NCI-H774 (cell line): ENCODE measurements at regions not wholly inside any gene's neighbourhood (a gene's known extent, or its start where the extent isn't known, plus 50 kb on each side); places are given as distances from the start of the nearest gene placed in this dataset.

Experiments
- DNase-seq: peaks from one replicate; lab custom pipeline; 2025; lab: John Stamatoyannopoulos, UW

DNA sequence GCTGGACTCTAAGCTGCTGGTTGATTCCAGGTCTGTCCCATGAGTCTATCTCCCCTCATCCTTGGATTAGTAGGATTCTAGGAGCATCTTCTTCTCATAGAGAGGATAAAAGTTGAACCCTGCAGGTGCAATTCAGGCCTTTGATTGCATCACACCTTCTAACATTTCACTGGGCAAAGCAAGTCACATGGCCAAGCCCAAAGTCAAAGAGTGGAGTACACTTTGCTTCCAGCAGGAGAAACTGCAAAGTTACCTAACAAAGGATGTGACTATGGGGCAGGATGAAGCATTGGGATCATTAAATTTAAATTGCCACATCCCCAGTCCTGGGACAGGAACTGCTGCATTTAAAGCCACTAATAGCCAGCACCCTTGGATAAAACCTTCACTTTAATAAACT, 51.0 kb upstream of the EGFLAM start:
- DNase-seq = no peak

DNA sequence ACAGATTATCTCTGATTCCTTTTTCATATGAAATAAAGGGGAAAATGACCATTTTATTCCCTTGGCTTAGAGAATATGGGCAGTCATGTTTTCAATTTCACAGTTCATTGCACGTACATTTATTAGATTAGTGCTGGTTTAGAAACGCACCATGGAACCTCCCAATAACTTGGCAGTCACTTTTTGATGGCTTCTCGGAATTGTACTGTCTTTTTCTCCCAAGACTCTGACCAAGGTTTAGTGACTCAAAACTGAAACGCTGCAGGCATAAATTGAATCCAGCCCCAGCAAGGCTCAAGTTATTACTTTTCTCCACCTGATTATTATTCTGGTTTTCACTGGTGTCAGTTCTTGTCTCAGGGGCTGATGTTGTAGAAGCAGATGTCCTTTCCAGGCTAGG, 55.6 kb upstream of the EGFLAM start:
- DNase-seq = no peak

GRCh38 chr5:38200872-38201557, 57.3 kb upstream of the EGFLAM start:
- DNase-seq = no peak

DNA sequence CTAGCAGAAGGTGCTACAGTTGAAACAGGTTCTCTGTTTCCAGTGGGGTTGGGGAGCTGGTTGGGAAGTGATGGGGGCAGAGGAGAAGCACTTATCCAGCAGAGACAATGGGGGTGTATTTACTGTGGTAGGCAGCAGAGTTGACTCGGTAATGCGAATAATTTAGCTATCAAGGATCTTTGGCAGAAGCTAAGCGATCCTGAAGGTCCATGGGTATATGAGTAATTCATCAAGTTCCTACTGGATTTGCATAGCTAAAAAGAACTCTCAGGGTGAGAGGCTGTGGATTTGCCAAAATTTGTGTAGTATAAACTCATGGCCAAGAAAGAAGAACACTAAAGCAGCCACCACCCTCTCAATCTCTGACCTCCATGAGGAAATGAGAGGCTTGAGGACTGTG, 61.2 kb upstream of the EGFLAM start:
- DNase-seq = no peak

- peak; percentile 62 for DNase-seq
Measured at GRCh38 chr5:38193015-38193581, 65.3 kb upstream of the EGFLAM start.

DNA sequence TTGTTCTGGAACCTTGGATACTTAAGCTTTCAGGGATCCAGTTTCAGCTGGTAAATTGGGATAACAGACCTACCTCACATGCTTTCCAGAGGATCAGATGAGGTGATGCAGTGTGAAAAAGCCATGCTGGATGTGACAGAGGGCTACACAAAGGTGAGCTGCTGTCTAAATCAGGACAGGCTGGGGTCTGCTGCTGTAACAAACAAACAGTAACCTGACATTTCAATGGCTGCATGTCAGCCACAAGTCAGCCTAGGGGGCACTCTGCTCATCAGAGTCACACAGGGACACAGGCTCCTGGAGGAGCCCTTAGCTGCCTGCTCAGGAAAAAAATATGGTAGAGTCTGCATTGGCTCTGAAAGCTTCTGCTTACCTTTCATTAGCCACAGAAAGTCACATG, 66.7 kb upstream of the EGFLAM start:
- no peak for DNase-seq

DNA sequence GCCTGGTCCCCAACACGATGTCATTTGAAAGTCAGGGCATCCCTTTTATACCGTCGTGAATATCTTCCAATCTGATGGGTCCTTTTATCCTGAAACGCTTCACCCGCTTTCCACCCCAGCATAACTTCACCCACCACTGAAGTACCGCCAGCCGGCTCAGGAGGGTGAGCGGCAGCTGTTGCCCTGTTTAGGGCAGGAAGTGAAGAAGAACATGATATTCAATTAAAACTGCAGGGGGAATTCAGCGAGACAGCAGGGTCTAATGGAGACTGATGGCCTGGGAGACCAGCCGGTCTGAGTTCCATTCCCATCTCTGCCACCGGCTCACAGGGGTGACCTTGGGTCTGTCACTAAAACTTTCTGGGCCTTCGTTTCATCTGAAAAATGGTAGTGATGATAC, 68.2 kb upstream of the EGFLAM start:
- no peak for DNase-seq

DNA sequence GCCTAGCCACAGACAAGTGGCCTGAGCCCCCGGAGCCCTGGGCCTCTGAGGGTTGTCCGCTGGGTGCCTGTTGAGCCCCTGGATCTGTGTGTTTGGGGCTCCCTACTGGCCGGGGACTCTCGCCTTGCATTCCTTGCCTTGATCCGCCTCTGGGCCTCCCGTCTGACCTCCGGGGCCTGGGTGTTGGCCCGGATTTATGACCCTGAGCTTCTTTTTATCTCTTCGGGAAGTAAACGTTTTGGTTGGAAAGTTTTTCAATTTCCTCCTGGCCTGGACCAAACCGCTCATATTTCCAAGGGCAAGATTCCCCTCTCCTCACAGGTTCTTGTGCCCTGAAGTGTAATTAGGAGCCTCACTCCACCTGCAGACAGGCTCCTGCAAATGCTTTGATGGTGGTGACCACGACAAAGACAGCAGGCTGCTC, 69.3 kb upstream of the EGFLAM start:
- no peak for DNase-seq

GRCh38 chr5:38188591-38188990, 69.8 kb upstream of the EGFLAM start:
- no peak for DNase-seq

- no peak for DNase-seq
Measured at GRCh38 chr5:38187532-38187931, 70.8 kb upstream of the EGFLAM start.

GRCh38 chr5:38184627-38185026, 73.7 kb upstream of the EGFLAM start:
- DNase-seq = no peak

- no peak for DNase-seq
Measured at GRCh38 chr5:38182991-38183390, 75.4 kb upstream of the EGFLAM start.

GRCh38 chr5:38168029-38168428, 90.3 kb upstream of the EGFLAM start:
- no peak for DNase-seq

GRCh38 chr5:38167562-38167996, 90.8 kb upstream of the EGFLAM start:
- DNase-seq = no peak

- no peak for DNase-seq
Measured at GRCh38 chr5:38166832-38167231, 91.5 kb upstream of the EGFLAM start.

GRCh38 chr5:38165435-38165834, 92.9 kb upstream of the EGFLAM start:
- no peak for DNase-seq

- DNase-seq = no peak
Measured at GRCh38 chr5:38164776-38165399, 93.5 kb upstream of the EGFLAM start.

DNA sequence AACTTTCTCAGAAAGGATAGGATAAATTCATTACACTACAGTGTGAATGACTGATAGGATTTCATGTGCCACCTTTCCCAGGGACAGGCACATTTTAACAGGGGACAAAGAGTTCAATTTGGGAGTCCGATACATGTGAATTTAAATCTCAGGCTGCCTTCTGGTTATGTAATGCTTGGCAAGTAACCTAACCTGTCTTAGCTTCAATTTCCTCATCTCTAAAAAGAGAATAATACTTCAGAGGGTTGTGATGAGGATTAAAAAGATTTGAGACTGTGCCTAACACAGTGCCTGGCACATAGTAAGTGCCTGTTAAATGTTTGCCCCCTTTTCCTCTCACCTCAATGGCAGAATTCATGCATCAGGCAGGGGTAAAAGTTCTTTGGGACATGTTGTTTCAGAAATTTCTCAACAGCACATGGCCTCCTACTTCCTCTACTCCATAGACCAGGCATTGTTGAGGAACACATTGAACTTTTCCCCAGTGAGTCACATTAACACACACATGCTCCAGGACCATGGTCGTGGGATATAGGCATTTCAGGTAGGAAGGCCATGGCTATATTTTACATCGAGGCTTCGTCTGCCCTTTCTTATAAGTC, 94.6 kb upstream of the EGFLAM start:
- DNase-seq = no peak

- no peak for DNase-seq
Measured at GRCh38 chr5:38162625-38163024, 95.7 kb upstream of the EGFLAM start.

DNA sequence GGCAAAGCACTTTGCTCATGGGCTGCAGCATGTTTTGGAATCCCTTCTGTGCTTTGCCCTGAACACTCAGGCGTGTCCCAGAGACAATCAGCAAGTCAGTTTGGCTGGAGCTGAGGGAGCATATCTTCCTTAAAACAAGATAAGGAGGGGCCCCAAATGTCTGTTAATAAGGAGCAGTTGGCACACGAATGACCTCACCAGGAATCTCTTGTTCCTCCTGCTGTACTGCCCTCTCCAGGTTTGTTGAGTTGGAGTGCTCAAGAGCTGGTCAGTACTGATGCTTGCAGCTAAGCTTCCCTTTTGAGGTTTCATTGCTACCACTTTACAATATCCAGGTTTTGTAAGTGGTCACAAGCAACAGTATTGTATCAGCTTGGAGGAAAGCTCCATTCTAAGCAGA, 101.3 kb upstream of the EGFLAM start:
- DNase-seq = no peak

GRCh38 chr5:38154615-38155204, 103.6 kb upstream of the EGFLAM start:
- DNase-seq = no peak

DNA sequence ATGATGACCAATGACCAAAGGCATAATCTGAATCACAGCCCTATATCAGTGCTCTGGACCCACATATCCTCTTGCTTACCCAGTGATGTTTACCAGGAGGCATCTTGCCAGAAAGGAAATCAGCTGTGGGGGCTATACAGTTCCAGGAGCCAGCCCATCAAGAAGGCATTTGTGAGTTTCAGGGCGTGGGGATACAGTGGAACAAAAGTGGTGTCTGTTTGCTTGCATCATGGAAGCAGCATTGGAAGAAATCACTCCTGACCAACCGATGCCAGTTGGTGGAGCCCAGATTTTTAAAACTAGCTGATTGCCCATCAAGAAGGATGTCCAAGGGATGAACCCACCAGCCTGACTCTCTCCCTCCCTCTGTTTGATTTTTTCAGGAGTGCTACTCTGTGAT, 106.5 kb upstream of the EGFLAM start:
- no peak for DNase-seq

GRCh38 chr5:38149815-38150195, 108.6 kb upstream of the EGFLAM start:
- DNase-seq = no peak
